ENCODE measurements at regions not wholly inside any gene's neighbourhood (a gene's known extent, or its start where the extent isn't known, plus 50 kb on each side); places are given as distances from the start of the nearest gene placed in this dataset.

- TF ChIP-seq EZH2phosphoT487 (IDR thresholded peaks at IDR 0.05; ENCODE audit: insufficient read depth, low read depth) (no peak), EZH2 (IDR thresholded peaks at IDR 0.05; ENCODE audit: insufficient read depth, poor library complexity, severe bottlenecking) (no peak)
Measured at GRCh38 chr5:56759521-56760216, 55.7 kb upstream of the MAP3K1 start.

Measured in GM23248 (cell line).